ENCODE measurements at regions not wholly inside any gene's neighbourhood (a gene's known extent, or its start where the extent isn't known, plus 50 kb on each side); places are given as distances from the start of the nearest gene placed in this dataset.

DNA sequence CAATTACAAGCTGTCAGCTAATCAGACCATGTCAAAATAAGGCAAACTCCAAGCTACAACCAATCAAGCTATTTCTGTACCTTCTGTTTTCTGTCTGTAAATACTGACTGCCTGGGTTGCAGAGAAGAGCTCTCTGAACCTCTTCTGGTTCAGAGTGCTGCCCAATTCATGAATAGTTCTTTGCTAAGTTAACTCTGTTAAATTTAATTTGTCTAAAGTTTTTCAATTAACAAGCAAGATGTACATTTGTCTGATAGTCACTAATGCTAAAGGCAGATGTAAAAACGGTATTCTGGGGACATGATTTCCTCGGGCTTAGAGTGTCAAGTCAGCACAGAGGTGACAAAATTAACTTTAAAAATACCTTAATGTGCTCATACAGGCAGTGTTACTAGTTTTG, 408.3 kb upstream of the CLINT1 start:
- Histone ChIP-seq H3K27ac (no peak overlapping the region), H3K9me3 (replicated peaks in 1 of 3) (no peaks in the 10 kb centered on the region), H3K4me1 (replicated peaks in 1 of 2) (no peaks in the 10 kb centered on the region), H3K27me3 (no peaks in the 10 kb centered on the region), H3K4me3 (no peak overlapping the region), H3K36me3 (replicated peaks in 1 of 2) (no peaks in the 10 kb centered on the region)
- no peak for TF ChIP-seq POLR2A (IDR thresholded peaks at IDR 0.05)
- TF ChIP-seq, protein P1, sequence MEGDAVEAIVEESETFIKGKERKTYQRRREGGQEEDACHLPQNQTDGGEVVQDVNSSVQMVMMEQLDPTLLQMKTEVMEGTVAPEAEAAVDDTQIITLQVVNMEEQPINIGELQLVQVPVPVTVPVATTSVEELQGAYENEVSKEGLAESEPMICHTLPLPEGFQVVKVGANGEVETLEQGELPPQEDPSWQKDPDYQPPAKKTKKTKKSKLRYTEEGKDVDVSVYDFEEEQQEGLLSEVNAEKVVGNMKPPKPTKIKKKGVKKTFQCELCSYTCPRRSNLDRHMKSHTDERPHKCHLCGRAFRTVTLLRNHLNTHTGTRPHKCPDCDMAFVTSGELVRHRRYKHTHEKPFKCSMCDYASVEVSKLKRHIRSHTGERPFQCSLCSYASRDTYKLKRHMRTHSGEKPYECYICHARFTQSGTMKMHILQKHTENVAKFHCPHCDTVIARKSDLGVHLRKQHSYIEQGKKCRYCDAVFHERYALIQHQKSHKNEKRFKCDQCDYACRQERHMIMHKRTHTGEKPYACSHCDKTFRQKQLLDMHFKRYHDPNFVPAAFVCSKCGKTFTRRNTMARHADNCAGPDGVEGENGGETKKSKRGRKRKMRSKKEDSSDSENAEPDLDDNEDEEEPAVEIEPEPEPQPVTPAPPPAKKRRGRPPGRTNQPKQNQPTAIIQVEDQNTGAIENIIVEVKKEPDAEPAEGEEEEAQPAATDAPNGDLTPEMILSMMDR (IDR thresholded peaks at IDR 0.05): no peak
- intact Hi-C loops (cut with DNase I): no loop called here
- 78 to 90% (median 83%) methylated on average over 2 of the region's 2 CpGs for WGBS, 4 donors
- DNase-seq: no peak

DNA sequence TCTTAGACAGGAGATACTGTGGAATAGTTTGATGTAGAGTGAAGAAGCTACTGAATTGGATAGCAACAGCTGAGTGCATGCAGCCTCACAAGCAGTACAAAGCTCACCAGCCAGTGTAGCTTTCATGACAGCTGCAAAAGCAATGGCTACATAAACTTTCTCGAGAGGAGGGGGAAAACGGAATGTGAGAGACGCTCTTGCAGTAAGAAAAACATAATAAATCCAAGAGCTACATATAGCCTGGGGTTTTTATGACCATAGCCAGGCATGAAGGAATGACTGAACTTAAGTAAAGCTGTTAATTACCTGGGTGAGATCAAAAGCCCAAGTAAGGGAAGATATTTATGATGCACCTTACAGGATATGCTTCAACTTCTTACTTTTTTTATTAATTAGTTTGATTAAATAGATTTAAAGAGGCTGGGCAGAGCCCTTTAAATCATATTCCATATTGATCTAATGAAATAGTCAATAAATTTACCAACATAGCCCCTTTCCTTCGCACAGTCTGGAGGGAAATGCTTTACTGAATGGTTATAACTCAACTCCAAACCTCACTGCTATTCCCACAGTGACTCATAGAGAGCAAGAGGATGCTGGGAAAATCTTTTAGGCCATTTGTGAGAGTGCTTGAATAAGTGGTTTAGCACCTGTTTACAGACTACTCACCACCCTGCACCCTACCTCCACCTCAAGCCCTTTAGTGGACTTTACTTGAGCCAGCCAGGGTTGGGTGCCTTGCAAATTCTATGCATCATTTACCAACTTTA, 407.2 kb upstream of the CLINT1 start:
- intact Hi-C loops (cut with DNase I): no loop called here
- Histone ChIP-seq H3K36me3 (replicated peaks in 1 of 2) (no peaks in the 10 kb centered on the region), H3K4me3 (no peak overlapping the region), H3K9me3 (replicated peaks in 1 of 3) (no peaks in the 10 kb centered on the region), H3K27me3 (no peaks in the 10 kb centered on the region), H3K27ac (no peak overlapping the region), H3K4me1 (replicated peaks in 1 of 2) (no peaks in the 10 kb centered on the region)
- 40 to 51% (median 46%) methylated on average over 4 of the region's 4 CpGs for WGBS, 4 donors
- no peak for DNase-seq
- TF ChIP-seq POLR2A (IDR thresholded peaks at IDR 0.05): no peak
- TF ChIP-seq, protein P1 (IDR thresholded peaks at IDR 0.05): no peak

DNA sequence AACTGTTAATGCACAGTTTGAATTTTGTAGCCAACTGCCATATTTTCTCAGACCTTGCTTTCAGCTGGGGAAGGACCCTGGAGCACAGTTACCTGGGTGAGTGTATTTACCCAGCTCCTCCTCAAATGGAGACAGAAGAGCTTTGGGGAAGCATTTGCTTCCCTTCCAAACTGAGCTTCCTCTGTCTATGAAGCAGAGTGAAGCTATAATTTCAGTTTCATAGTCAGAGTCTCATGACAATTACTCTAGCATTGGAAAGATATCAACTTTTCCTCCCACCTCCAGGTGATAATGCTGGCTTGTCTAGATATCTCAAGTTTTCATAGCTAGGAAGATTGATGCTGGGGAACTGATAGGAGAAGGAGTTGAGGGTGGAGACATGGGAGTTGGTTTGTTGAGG, 406.4 kb upstream of the CLINT1 start:
- no peak for DNase-seq
- no peaks in the 10 kb centered on the region for H3K36me3 ChIP-seq (replicated peaks in 1 of 2)
- TF ChIP-seq, protein P1 (IDR thresholded peaks at IDR 0.05): no peak
- no peak for TF ChIP-seq POLR2A (IDR thresholded peaks at IDR 0.05)
- no peaks in the 10 kb centered on the region for H3K4me1 ChIP-seq (replicated peaks in 1 of 2)
- no peak overlapping the region for H3K4me3 ChIP-seq
- H3K27ac ChIP-seq: no peak overlapping the region
- no peaks in the 10 kb centered on the region for H3K27me3 ChIP-seq
- no peaks in the 10 kb centered on the region for H3K9me3 ChIP-seq (replicated peaks in 1 of 3)
- intact Hi-C loops (cut with DNase I): no loop called here

DNA sequence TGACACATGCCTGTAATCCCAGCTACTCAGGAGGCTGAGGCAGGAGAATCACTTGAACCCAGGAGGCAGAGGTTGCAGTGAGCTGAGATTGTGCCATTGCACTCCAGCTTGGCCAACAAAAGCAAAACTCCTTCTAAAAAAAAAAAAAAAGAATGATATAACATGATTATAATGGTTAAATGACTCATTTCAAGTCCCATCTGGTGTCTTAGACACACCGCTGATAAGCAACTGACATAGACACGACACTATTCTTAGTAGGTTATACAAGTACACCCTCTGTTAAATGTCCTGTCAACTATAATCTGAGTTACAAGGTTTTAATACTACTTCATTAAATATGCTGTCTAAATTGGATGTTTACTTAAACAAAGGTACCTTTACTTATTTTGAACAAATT, 405.3 kb upstream of the CLINT1 start:
- intact Hi-C loops (cut with DNase I): no loop called here
- WGBS, 4 donors: 63 to 71% (median 65%) methylated on average over 2 of the region's 2 CpGs

More for the DNA sequence above, 405.3 kb upstream of the CLINT1 start:
- Histone ChIP-seq H3K4me3 (no peak overlapping the region), H3K9me3 (replicated peaks in 1 of 3) (no peaks in the 10 kb centered on the region), H3K27me3 (no peaks in the 10 kb centered on the region), H3K36me3 (replicated peaks in 1 of 2) (no peaks in the 10 kb centered on the region), H3K4me1 (replicated peaks in 1 of 2) (no peaks in the 10 kb centered on the region), H3K27ac (no peak overlapping the region)
- DNase-seq: no peak
- TF ChIP-seq, protein P1 (IDR thresholded peaks at IDR 0.05): no peak
- no peak for TF ChIP-seq POLR2A (IDR thresholded peaks at IDR 0.05)

All from adrenal gland (tissue), 9 donors.